Stimulated activated naive CD8-positive, alpha-beta T cell treated with anti-CD3 and anti-CD28 coated beads, Interleukin-15, Interleukin-2, amounts not matched to agents 100 U/mL and 50 U/mL, for 24 hours (primary cell): ENCODE measurements at regions not wholly inside any gene's neighbourhood (a gene's known extent, or its start where the extent isn't known, plus 50 kb on each side); places are given as distances from the start of the nearest gene placed in this dataset.
"Not testable (repeated sequence)": the region's sequence is repeated elsewhere in the genome, so short reads cannot be mapped to it uniquely, and the experiment has no call there.

Source experiments
- ATAC-seq: fragments of 150-1000 bp; cut with Tn5 transposase; one replicate; pipeline ENCODE4 v1.10.0; 2021
- DNase-seq: peaks from one replicate; pipeline ENCODE4 v3.0.0; 2021

DNA sequence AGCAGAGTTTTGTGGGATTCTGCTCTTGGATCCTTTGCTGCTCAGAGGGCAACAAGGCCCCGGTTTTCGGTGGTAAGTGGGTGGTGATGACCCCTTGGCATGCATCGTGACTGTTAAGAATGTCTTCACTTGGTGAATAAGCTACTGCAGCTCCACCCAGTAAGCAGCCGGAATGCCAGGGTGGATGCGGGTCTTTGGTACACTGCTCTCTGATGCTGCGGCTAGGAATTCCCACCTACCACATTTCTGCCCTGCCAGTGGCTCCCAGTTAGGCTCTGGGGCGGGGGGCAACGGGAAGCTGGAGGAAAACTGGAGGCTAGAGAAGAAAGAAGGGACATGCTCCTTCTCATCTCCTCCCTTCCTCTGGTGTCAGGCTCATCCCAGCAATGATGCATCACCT is 180.4 kb upstream of the GALNT2 start:
- ATAC-seq (no peak), DNase-seq (no peak)

- ATAC-seq, result no peak
These were observed 179.8 kb upstream of the GALNT2 start for GRCh38 chr1:229887043-229887822.

DNA sequence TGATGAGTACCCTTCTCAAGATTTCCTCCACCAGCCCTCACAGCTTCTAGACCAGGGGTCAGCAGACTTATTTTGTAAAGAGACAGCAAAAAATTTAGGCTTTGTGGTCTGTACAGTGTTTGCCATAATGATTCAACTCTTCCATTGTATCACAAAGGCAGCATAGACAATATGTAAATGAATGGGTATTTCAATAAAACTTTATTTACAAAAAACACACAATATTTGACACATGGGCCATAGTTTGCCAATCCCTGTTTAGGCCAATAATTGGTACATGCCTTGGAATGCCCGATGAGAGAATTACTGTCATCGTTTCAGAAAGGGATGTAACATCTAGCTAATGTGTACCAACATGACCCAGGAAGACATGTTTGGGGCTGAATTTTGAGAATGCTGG is 178.9 kb upstream of the GALNT2 start:
- ATAC-seq (no peak), DNase-seq (no peak)

More at GRCh38 chr1:229887043-229887822, 179.8 kb upstream of the GALNT2 start:
- DNase-seq, result no peak

DNA sequence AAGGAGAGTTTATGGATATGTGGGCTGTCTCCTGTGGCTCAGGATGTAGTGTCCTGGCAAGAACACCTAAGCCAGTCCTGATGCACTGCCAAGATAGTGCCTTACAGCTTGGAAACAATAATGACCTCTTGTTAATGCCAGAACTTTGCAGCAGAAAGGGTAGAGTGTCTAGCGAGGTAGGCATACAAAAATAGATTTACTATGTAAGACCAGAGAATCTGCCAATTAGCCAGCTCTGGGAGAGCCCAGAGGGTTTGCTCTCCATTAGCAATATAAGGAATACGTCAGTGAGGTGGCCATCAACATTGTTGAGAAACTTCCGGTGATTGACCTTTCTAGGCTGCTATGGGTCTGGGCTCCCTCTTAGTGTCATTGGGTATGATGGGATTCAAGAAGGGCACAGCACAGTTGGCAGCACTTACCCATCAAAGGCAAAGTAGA is 178.5 kb upstream of the GALNT2 start:
- DNase-seq (no peak), ATAC-seq (no peak)

DNA sequence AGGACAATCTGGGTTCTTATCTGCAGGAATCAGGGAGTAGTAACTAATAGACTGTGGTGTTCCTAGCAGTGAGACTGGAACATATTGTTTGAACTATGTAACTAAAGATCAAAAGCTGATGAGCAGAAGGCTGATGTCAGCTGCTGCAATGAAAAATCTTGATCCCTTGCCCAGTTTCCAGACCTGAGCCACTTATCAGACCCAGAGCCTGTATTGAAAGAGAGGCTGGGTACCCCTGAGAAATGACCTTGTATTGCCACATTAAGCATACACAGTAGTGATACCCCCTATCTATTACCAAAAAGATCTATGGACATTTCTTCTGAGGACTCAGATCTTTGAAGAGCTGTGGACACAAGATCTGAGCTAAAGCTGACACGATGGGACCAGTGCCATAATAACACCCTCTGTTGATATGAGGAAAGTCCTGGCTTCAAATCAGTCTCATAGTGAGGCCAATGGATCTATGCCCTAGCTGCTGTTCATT is 178.0 kb upstream of the GALNT2 start:
- no peak for ATAC-seq
- DNase-seq, result no peak

DNA sequence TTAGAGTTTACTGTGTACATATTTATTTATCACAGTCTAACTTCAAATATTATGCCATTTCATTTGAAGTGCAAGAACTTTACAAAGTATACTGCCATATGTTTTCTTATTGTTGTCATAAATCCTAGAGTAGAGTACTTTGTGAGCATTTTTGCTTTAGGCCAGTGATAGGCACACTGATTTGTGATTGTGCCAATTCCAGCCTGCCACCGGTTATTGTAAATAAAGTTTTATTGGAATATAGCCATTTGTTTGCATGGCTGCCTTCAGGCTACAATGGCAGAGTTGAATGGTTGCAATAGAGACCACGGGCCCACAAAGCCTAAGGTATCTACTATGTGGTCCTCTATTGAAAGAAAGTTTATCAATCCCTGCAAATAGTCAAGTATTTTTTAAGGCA is 175.8 kb upstream of the GALNT2 start:
- ATAC-seq (no peak), DNase-seq (no peak)

GRCh38 chr1:229892515-229893117 is 174.4 kb upstream of the GALNT2 start:
- no peak for DNase-seq
- ATAC-seq, result no peak

- DNase-seq (no peak), ATAC-seq (no peak)
These were observed 173.1 kb upstream of the GALNT2 start for GRCh38 chr1:229893762-229894444.

DNA sequence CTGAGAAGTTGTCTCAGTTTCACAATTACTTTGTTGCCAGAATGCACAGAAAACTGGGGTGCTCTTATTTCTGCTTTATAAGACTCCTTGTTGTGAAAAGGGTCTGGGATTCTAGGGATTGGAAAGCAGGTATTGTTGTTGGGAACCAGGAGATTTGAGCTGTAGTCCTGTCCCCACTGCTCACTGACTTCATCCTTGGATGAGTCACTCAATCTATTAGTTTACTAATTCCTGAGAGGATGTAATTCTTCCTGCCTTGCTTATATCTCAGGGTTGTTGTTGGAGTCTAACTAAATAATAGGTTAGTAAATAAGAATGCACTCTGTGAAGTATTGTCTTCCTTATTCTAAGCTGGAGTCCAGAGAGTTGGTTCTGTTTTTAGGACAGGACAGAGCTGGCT is 172.5 kb upstream of the GALNT2 start:
- no peak for DNase-seq
- ATAC-seq, result no peak

DNA sequence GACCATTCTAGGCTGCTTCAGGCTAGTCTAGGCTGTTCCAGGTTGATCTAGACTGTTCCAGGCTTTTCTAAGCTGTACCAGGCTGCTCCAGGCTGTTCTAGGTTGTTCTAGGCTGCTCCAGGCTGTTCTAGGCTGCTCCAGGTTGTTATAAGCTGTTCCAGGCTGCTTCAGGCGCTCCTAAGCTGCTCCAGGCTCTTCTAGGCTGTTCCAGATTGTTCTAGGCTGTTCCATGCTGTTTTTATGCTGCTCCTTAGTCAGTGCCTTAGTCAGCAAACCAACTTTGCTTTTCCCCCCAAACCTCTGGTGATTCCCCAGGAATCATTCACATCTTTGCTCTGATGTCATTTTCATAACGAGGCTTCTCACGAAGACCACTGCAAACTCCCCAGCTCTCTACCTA is 171.4 kb upstream of the GALNT2 start:
- ATAC-seq, result no peak
- no peak for DNase-seq

DNA sequence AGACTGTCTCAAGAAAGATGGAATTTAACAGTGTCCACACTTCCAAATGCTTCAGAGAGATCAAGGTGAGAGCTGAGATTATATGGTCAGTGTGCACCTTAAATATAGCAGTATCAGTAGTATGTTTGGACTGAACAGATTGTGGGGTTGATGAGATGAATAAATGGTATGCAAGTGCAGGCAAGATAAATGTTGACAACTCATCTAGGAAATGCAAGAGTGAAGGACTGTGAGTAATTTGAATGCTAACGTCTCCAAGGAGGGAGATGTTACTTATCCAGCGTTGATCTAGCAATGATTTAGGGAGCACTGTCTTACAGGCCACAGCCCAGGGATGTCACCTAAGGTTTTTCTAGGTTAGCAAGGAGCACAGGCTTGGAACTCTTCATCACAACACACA is 170.7 kb upstream of the GALNT2 start:
- ATAC-seq, result no peak
- DNase-seq, result no peak

DNA sequence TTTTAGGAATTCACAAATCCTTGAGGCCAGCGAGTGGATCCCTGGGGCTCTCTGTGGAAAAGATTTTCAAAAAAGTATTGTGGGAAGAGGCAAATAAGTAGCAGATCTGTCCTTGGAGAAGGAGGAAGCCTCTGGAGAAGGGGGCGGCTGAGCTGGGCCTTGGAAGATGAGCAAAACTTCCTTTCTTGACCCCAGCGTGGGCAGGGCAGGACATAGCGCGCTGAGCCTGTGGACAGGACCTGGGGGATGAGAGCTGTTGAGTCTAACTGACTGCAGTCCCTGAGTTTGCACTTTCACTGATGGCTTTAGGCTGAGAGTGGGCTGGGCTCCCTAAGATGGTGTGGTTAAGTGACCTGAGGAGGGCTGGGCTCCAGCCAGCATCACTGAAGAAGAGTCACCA is 170.2 kb upstream of the GALNT2 start:
- no peak for DNase-seq
- ATAC-seq, result no peak

DNA sequence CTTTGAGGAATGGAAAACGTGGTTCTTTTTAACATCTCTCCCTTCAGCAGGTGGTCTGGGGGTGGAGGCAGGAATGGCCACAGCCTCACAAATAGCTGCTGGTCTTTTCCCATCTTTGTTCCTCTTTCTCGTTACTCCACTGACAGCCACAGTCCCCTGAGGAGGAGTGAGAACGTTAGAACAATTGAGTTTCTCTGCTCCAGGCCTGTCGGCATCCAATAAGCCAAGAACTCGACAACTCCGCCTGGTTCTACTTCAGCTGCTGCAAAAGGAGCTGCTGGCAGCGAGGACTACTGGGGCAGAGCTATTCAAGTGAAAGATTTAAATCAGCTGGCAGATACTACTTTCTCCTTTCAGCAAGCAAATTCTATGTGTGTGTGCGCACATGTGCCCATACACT is 169.5 kb upstream of the GALNT2 start:
- ATAC-seq (no peak), DNase-seq (no peak)

- DNase-seq, result no peak
- no peak for ATAC-seq
These were observed 166.8 kb upstream of the GALNT2 start for GRCh38 chr1:229900220-229900619.

DNA sequence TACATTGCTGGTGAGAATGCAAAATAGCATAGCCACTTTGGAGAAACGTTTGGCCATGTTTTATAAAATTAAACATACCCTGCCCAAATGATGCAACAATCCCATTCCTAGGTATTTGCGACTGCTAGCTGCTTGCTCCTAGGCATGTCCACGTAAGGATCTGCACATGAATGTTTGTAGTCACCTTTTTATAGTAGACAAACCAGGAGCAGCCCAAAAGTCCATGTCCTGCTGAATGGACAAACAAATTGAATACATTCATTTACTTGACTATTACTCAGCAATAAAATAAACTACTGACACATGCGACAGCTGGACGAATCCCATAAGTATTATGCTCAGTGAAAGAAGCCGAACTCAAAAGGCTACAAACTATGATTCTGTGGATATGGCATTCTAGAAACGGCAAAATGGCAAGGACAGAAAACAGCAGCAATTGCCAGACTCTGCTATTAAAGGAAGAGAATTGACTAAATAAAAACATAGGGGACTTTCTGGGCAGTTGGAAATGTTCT is 161.9 kb upstream of the GALNT2 start:
- no peak for DNase-seq
- ATAC-seq, result no peak

DNA sequence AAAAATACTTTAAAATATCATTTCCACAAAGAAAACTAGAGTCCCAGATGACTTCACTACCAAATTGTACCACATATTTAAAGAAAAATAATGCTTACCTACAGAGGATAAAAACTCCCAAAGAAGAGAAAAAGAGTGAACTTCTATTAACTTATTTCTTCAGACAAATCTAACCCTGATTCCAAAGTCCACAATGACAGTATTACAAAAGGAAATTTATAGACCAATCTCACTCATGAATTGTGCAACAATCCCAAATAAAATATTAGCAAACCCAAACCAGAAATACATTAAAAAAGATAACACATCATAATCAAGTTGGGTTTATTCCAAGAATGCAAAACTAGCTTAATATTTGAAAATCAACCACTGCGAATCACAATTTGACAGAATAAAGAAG is 161.4 kb upstream of the GALNT2 start:
- ATAC-seq (no peak), DNase-seq (no peak)

- ATAC-seq (no peak), DNase-seq (no peak)
These were observed 159.0 kb upstream of the GALNT2 start for GRCh38 chr1:229907884-229908638.

- ATAC-seq, result no peak
- DNase-seq, result no peak
These were observed 158.3 kb upstream of the GALNT2 start for GRCh38 chr1:229908689-229909088.

- DNase-seq (no peak), ATAC-seq (no peak)
These were observed 153.5 kb upstream of the GALNT2 start for GRCh38 chr1:229913489-229913888.

- not testable (repeated sequence) for DNase-seq, ATAC-seq
These were observed 147.6 kb upstream of the GALNT2 start for GRCh38 chr1:229919488-229919887.

GRCh38 chr1:229920683-229921082 is 146.4 kb upstream of the GALNT2 start:
- ATAC-seq (no peak), DNase-seq (no peak)

GRCh38 chr1:229922249-229922648 is 144.8 kb upstream of the GALNT2 start:
- DNase-seq, result no peak
- ATAC-seq, result no peak
